Activated T-cell treated with anti-CD3 and anti-CD28 coated beads, Interleukin-2, amount 50 U/mL, for 72 hours (primary cell): ENCODE measurements at regions not wholly inside any gene's neighbourhood (a gene's known extent, or its start where the extent isn't known, plus 50 kb on each side); places are given as distances from the start of the nearest gene placed in this dataset.

Experiments used
- ATAC-seq, 2 donors: fragments of 150-1000 bp; cut with Tn5 transposase; replicated peaks in 1 of 2; 2 replicates each; pipeline ENCODE4 v1.10.0; 2021; ENCODE audit warnings: moderate library complexity in 2 of 2, mild to moderate bottlenecking in 1 of 2
- DNase-seq, 2 donors: peaks; one replicate each; pipeline ENCODE4 v3.0.0; 2021 to 2022; ENCODE audit warnings: mixed read lengths in 1 of 2
- H3K27ac Mint-ChIP-seq: one replicate; pipeline ENCODE4 v1.8.0; 2022; ENCODE audit warnings: mild to moderate bottlenecking, moderate library complexity, mixed read lengths
- H3K27me3 Mint-ChIP-seq: one replicate; pipeline ENCODE4 v1.8.0; 2022; ENCODE audit warnings: low read depth, mixed read lengths
- H3K36me3 Mint-ChIP-seq, 2 donors: one replicate each; pipeline ENCODE4 v1.8.0; 2022; ENCODE audit warnings: mixed read lengths in 2 of 2, mild to moderate bottlenecking in 1 of 2; ENCODE audit not compliant: insufficient read depth in 2 of 2
- H3K4me1 Mint-ChIP-seq: one replicate; pipeline ENCODE4 v1.8.0; 2022; ENCODE audit warnings: low read depth, mixed read lengths
- H3K4me3 Mint-ChIP-seq, 2 donors: one replicate each; pipeline ENCODE4 v1.8.0; 2022; ENCODE audit warnings: mild to moderate bottlenecking in 2 of 2, mixed read lengths in 2 of 2, moderate library complexity in 2 of 2
- H3K9me3 Mint-ChIP-seq, 2 donors: one replicate each; pipeline ENCODE4 v1.8.0; 2022; ENCODE audit warnings: mixed read lengths in 2 of 2

DNA sequence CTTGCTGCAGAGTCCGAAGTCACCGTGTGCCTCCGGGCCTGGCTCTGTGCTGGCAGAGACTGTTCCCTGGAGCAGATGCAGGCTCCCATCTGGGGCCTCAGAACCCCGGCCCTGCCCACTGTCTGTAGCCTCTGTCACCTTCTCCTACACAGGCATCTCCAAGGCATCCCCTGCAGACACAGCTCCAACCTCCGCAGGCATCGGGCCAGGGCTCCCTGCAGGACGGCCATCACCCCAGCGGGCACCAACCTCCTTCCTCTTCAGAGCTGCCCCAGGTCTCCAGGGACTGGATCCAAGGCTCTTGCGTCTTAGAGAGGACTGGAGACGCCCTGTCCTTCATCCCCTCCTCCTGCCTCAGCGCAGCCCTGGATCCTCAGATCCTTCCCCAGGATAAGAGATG is 69.9 kb upstream of the MYL10 start:
- Mint-ChIP-seq H3K4me3 (no peak overlapping the region), H3K9me3 (no peaks in the 10 kb centered on the region), H3K27me3 (no peaks in the 10 kb centered on the region), H3K36me3 (no peaks in the 10 kb centered on the region), H3K4me1 (no peaks in the 10 kb centered on the region), H3K27ac (no peak overlapping the region)
- DNase-seq = no peak
- no peak for ATAC-seq

DNA sequence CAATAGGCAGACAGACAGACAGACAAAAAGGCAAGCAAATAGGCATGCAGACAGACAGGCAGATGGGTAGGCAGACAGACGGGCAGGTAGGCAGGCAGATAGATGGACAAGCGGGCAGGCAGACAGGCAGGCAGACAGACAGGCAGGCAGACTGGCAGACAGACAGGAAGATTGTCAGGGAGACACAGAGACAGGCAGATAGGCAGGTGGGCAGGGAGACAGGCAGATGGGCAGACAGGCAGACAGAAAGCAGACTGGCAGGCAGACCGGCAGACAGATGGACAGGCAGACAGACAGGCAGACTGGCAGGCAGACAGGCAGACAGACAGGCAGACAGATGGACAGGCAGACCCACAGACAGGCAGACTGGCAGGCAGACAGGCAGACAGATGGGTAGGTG is 70.3 kb upstream of the MYL10 start:
- H3K9me3 Mint-ChIP-seq = no peaks in the 10 kb centered on the region
- H3K4me1 Mint-ChIP-seq = no peaks in the 10 kb centered on the region
- no peak overlapping the region for H3K27ac Mint-ChIP-seq
- no peaks in the 10 kb centered on the region for H3K36me3 Mint-ChIP-seq
- H3K27me3 Mint-ChIP-seq = no peaks in the 10 kb centered on the region
- no peak for DNase-seq
- ATAC-seq = no peak
- H3K4me3 Mint-ChIP-seq = no peak overlapping the region

DNA sequence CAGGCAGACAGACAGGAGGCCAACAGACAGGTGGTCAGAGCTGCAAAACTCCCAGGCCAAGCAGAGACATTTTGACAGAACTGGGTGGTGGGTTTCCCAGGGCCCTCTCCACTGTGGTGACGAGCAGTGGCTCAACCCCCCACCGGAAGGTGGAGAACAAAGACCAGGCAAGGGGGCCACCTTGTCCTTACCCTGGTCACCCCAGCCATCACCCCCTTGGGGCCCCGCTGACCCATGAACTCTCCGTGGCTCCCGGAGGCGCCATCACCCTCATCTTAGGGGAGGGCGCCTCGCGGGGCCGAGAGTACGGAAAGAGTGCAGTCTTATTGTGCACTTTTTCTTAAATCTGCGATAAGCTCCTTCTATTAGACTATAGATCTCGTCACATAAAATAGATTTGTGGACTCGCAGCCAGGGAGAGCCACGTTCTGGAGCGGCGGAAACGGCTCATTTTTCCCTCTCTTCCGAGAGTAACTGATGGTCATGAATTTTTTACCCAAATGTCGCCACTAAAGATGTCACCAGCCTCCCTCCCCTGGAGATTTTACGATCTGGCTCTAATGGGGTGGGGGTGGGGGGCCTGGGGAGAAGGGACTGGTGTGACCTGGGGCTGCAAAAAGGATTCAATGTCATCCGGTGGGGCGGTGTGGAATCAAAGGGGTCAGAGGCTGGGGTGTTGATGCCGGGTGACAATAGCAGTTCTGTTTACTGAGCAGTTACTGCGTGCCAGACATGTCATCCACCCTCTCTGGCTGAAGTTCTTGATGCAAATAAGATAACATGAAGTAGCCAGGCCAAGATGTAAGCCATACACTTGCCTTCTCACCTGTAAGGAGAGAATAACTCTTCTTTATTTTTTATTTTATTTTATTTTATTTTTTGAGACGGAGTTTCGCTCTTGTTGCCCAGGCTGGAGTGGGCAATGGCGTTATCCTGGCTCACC is 71.1 kb upstream of the MYL10 start:
- no peak overlapping the region for H3K27ac Mint-ChIP-seq
- DNase-seq = no peak
- H3K4me3 Mint-ChIP-seq = no peak overlapping the region
- no peaks in the 10 kb centered on the region for H3K9me3 Mint-ChIP-seq
- no peaks in the 10 kb centered on the region for H3K27me3 Mint-ChIP-seq
- H3K36me3 Mint-ChIP-seq = no peaks in the 10 kb centered on the region
- H3K4me1 Mint-ChIP-seq = no peaks in the 10 kb centered on the region
- no peak for ATAC-seq

DNA sequence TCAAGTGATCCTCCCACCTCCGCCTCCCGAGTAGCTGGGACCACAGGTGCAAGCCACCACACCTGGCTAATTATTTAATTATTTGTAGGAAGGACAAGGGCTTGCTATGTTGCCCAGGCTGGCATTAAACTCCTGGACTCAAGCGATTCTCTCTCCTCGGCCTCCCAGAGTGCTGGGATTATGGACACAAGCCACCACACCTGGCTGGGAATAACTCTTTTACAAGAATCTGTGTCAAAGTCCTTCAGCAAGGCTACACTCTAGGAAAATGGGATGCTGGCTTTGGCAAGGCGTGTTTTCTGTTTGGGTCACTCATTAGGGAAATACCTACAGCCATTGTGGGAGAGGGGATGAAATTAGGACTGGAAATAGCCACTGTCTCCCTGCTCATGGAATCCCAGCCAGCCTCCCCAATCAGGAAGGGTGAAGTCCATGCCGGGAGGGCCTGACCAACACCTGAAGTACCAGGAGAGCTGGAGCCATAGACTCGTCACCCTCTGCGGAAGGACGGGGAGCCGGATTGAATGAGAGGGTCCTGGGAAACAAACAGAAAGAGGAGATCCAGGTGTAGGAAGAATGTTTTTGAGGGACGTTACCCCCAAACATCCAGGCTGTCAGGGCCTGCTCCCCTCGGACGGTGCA is 72.2 kb upstream of the MYL10 start:
- DNase-seq = no peak
- no peak overlapping the region for H3K4me3 Mint-ChIP-seq
- H3K36me3 Mint-ChIP-seq = no peaks in the 10 kb centered on the region
- no peak overlapping the region for H3K27ac Mint-ChIP-seq
- H3K27me3 Mint-ChIP-seq = no peaks in the 10 kb centered on the region
- H3K9me3 Mint-ChIP-seq = no peaks in the 10 kb centered on the region
- no peak for ATAC-seq
- H3K4me1 Mint-ChIP-seq = no peaks in the 10 kb centered on the region

DNA sequence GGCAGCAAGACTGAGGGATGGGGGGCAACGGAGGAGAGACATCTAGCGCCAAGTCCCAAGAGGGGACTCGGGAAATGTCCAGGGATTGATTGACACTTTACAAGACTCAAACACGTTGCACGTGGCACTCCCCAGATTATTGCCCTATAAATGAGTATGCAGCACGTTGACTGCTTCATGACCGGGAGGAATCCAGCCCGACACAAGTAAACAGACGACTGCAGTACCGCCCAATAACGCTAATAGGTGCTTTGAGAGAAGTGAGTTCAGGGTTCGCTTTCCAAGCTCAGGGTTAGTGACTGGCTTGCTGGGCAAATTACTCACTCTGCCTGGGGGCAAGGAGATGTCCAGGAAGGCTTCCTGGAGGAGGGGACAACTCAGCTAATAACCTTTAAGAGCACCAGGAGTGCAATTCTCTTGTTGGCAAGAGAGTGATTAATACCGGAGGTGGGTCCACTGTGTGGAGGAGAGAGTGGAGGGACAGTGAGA is 73.3 kb upstream of the MYL10 start:
- Mint-ChIP-seq H3K4me1 (no peaks in the 10 kb centered on the region), H3K27me3 (no peaks in the 10 kb centered on the region), H3K27ac (no peak overlapping the region), H3K36me3 (no peaks in the 10 kb centered on the region), H3K4me3 (no peak overlapping the region), H3K9me3 (no peaks in the 10 kb centered on the region)
- no peak for ATAC-seq
- no peak for DNase-seq

DNA sequence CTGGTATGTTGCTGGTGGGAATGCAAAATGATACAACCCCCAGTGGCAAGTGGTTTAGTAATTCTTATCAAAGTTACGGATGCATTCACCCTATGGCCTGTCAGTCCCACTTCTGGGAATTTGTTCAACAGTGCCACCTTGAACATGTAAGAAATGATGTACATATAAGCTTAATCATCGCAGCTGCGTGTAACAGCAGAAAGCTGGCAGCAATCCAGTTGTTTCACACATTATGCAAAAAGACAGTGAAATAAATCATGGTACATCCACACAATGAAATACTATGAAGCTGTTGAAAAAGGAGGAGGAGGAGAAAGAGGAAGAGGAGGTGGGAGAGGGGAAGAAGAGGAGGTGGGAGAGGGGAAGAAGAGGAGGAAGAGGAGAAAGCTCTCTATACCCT is 76.2 kb upstream of the MYL10 start:
- Mint-ChIP-seq H3K4me3 (no peak overlapping the region), H3K36me3 (no peaks in the 10 kb centered on the region), H3K9me3 (no peaks in the 10 kb centered on the region), H3K27me3 (no peaks in the 10 kb centered on the region), H3K4me1 (no peaks in the 10 kb centered on the region), H3K27ac (no peak overlapping the region)
- no peak for DNase-seq
- ATAC-seq = no peak

DNA sequence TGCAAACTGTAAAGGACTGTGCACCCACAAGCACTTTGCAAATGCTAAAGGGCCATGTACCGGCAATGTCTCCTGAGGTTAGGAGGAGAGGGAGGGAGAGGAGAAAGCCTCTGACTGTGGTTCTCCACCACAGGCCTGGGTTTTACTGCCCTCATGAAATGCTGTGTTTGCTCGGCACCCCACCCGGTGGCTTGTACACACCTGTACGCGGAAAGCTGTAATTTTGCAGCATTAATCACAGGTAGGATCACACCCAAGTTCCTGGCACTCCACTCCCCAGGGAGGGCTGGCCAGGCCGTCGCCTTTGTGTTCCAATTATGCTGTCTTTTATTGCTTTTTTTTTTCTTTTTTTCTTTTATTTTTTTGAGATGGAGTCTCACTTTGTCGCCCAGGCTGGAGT is 78.5 kb upstream of the MYL10 start:
- H3K4me1 Mint-ChIP-seq = no peaks in the 10 kb centered on the region
- no peak overlapping the region for H3K4me3 Mint-ChIP-seq
- ATAC-seq (no peak), DNase-seq (no peak)
- no peaks in the 10 kb centered on the region for H3K27me3 Mint-ChIP-seq
- no peak overlapping the region for H3K27ac Mint-ChIP-seq
- H3K36me3 Mint-ChIP-seq = no peaks in the 10 kb centered on the region
- H3K9me3 Mint-ChIP-seq = no peaks in the 10 kb centered on the region

DNA sequence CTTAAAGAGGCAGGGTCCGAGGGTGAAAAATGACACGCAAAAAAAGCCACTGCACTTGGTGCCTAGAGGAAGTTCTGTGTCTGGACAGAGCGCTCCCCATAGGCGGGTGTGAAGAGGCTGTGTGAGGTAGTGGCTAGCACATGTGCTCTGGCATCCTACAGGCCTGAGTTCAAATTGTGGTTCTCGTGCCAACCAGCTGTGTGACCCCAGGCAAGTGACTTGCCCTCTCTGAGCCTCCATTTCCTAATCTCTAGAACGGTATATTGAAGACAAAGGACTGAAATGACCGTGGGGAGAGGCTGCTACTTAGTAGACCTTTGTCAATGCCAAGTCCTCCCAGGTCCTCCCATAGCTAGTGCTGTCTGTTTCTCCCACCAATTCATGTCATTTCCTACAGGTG is 79.1 kb upstream of the MYL10 start:
- Mint-ChIP-seq H3K36me3 (no peaks in the 10 kb centered on the region), H3K27me3 (no peaks in the 10 kb centered on the region), H3K4me3 (no peak overlapping the region), H3K4me1 (no peaks in the 10 kb centered on the region), H3K9me3 (no peaks in the 10 kb centered on the region), H3K27ac (no peak overlapping the region)
- ATAC-seq (no peak), DNase-seq (no peak)

DNA sequence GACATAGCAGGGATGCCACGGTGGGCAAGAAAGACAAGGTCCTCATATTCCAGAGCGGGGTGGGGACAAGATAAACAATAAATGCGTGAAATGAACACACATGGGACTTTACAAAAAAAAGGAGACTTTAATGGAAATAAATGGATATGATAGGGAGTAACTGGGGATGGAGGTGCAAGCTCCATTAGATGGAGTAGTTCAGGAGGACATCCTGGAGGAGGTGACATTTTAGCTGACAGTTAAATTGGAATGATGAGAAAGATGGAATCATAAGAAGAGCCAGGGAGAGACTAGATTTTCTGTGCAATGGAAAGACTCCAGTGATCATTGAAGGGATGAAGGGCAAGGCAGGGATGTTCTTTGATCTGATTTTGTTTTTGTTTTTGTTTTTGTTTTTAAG is 83.6 kb upstream of the MYL10 start:
- no peaks in the 10 kb centered on the region for H3K36me3 Mint-ChIP-seq
- no peaks in the 10 kb centered on the region for H3K27me3 Mint-ChIP-seq
- H3K4me3 Mint-ChIP-seq = no peak overlapping the region
- ATAC-seq = no peak
- no peaks in the 10 kb centered on the region for H3K4me1 Mint-ChIP-seq
- no peak for DNase-seq
- peak overlapping the region; percentile 41 for H3K27ac Mint-ChIP-seq
- no peaks in the 10 kb centered on the region for H3K9me3 Mint-ChIP-seq

DNA sequence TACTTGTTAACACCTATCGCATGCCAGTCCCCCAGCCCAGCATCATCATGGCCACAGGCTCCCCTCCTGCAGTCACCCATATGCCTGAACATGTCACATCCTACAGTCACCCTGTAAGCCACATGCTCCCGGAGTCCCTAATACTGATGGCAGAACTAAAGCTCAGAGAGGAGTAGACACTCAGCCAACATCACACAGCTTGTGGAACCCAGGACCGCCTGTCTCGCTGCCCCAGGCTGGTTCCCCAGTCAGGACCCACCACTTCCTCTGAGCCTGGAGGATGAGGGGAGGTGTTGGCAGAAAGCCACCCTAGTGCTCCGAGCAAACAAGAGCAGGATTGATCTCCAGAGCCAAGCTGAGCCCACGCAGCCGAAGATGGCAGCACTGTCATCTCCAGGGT is 85.0 kb upstream of the MYL10 start:
- Mint-ChIP-seq H3K36me3 (no peaks in the 10 kb centered on the region), H3K4me1 (no peaks in the 10 kb centered on the region), H3K4me3 (no peak overlapping the region), H3K9me3 (no peaks in the 10 kb centered on the region), H3K27me3 (no peaks in the 10 kb centered on the region), H3K27ac (no peak overlapping the region)
- ATAC-seq (no peak), DNase-seq (no peak)

DNA sequence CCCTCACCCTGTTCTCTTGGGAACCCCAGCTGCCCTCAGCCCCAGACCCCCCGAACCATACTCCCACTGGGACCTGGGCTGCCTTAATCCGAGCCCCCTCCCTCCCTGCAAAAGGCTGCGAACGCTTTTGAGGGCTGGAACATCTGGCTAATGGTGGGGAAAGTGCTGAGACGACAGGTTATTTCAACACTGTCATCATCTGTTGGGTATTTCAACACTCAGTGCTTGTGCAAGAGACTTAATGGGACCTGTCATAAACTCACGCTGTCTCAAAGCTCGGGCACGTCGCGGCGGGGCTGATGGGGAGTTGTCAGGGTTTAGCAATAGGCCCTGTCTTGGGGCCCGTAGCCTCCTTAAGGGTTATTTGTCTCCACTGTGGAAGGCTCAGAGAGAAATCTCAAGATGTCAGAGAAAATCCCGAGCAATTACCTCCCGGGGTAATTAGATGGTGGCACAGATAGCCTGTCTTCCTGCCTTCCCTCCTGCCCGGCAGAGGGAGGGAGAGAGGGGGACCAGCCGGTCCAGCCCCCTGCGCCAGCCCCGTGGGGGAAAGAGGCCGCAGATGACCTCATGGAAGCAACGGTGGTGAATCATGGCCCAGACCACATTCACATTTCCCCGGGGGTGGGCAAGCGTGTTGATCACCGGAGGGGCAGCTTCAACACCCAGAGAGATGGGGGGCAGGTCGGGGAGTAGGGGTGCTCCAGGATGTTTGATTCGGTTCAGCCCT is 88.7 kb upstream of the MYL10 start:
- H3K27me3 Mint-ChIP-seq = no peaks in the 10 kb centered on the region
- H3K4me3 Mint-ChIP-seq = no peak overlapping the region
- no peaks in the 10 kb centered on the region for H3K36me3 Mint-ChIP-seq
- no peak for ATAC-seq
- DNase-seq = no peak
- no peaks in the 10 kb centered on the region for H3K4me1 Mint-ChIP-seq
- no peaks in the 10 kb centered on the region for H3K9me3 Mint-ChIP-seq
- H3K27ac Mint-ChIP-seq = no peak overlapping the region

DNA sequence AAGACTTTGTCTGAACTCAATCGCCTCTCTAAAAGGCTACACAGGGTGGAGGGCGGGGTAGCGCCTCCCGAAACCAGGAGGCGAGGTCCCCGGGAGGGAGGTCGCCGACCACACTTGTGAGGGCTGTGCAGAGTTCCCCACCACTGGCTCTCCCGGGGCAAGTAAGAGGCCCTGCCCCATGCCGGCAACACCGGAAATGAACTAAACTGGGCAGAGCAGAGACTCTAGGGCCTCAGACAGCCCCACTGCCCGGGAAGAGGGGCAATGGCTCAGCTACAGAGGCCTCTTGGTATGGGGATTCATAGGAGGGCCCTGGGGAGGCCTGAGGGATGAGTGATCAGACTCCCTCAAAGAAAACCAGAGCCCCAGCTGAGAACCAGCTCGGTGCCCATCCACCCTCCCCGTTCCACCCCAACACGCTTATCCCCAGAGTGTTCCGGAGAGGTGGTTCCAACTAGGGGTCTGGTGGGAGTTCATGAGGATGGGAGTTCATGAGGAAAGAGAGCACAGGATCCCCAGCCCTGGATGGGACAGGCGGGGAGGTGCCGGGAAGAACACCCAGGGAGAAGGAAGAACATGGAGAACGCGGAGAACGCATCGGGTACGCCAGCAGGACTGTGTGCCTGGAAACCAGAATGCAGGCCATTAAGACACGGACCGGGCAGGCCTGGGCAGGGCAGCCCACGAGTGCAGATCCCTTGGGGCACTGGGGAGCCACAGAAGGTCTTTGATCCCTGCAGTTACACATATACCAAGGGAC is 89.4 kb upstream of the MYL10 start:
- no peak overlapping the region for H3K4me3 Mint-ChIP-seq
- DNase-seq = no peak
- no peaks in the 10 kb centered on the region for H3K9me3 Mint-ChIP-seq
- no peak overlapping the region for H3K27ac Mint-ChIP-seq
- no peaks in the 10 kb centered on the region for H3K27me3 Mint-ChIP-seq
- no peaks in the 10 kb centered on the region for H3K36me3 Mint-ChIP-seq
- no peaks in the 10 kb centered on the region for H3K4me1 Mint-ChIP-seq
- no peak for ATAC-seq

DNA sequence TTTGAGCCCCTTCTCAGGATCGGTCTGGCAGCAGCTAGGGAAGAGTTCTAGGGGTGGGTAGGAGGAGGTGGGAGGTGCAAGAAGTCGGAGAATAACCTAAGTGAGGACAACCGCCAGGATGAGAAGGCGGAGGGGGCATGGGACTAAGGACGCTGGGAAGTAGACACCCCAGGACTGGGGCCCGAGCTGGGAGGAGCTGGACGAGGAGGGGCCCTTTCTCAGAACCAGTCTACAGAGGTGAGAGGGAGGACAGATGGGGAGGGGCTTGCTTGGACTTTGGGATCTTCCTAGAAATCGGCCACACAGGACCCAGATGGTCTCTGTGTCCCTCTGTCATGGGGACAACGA is 90.0 kb upstream of the MYL10 start:
- H3K36me3 Mint-ChIP-seq = no peaks in the 10 kb centered on the region
- H3K4me1 Mint-ChIP-seq = no peaks in the 10 kb centered on the region
- H3K4me3 Mint-ChIP-seq = no peak overlapping the region
- H3K9me3 Mint-ChIP-seq = no peaks in the 10 kb centered on the region
- no peak for ATAC-seq
- no peaks in the 10 kb centered on the region for H3K27me3 Mint-ChIP-seq
- no peak for DNase-seq
- H3K27ac Mint-ChIP-seq = no peak overlapping the region
